ENCODE measurements at regions not wholly inside any gene's neighbourhood (a gene's known extent, or its start where the extent isn't known, plus 50 kb on each side); places are given as distances from the start of the nearest gene placed in this dataset.

DNA sequence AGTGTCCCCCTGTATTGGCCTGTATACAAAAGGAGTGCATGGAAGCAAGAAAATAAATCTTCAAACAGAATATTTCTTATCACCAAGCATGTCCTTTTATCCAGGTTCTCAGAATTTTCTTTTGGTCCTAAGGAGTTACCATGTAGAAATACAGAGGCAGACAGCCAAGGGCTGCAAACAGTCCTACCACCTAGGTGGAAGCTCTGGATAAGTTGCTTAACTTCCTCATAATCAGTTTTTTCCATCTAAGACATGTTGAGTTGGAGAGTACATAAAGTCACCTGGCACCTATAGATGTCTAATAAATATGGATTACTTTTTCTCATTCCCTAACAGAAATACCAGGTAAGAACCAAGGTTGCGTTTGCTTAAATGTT is 57.0 kb upstream of the BLID start:
- no peak for TF ChIP-seq GATA3 (IDR thresholded peaks at IDR 0.05; ENCODE audit: low read depth, low read length)
- no peak for TF ChIP-seq GATA2 (IDR thresholded peaks at IDR 0.05; ENCODE audit: low read depth, low read length)

Data from SH-SY5Y (cell line).